Astrocyte (in vitro differentiated cells and primary cell): ENCODE measurements at regions not wholly inside any gene's neighbourhood (a gene's known extent, or its start where the extent isn't known, plus 50 kb on each side); places are given as distances from the start of the nearest gene placed in this dataset.

Experiments
- DNase-seq: peaks from one replicate; pipeline ENCODE4 v3.0.0-alpha.2; 2010; ENCODE audit warnings: low read depth
- FAIRE-seq: peaks from 2 replicates; lab custom pipeline; 2011; peaks lifted over from hg19 to GRCh38; lab: Jason Lieb, UNC
- H2AFZ ChIP-seq: 2 replicates; pipeline ENCODE4 v1.6.0; 2012; ENCODE audit warnings: low read depth, low read length, inconsistent platforms
- H3K27ac ChIP-seq: 2 replicates; pipeline ENCODE4 v1.5.1; 2011; ENCODE audit warnings: low read depth, low read length, inconsistent platforms
- H3K27me3 ChIP-seq: 2 replicates; pipeline ENCODE4 v1.6.0; 2011; ENCODE audit warnings: low read length, inconsistent platforms; ENCODE audit not compliant: insufficient read depth
- H3K36me3 ChIP-seq: 2 replicates; pipeline ENCODE4 v1.5.1; 2011; ENCODE audit warnings: low read length, inconsistent platforms; ENCODE audit not compliant: insufficient read depth
- H3K4me1 ChIP-seq: 2 replicates; pipeline ENCODE4 v1.5.1; 2011; ENCODE audit warnings: low read length, inconsistent platforms; ENCODE audit not compliant: insufficient read depth
- H3K4me2 ChIP-seq: 2 replicates; pipeline ENCODE4 v1.6.0; 2012; ENCODE audit warnings: low read length, inconsistent platforms
- H3K4me3 ChIP-seq: 2 replicates; pipeline ENCODE4 v1.5.1; 2011; ENCODE audit warnings: low read depth, mild to moderate bottlenecking, low read length, inconsistent platforms; ENCODE audit not compliant: insufficient read depth
- H3K79me2 ChIP-seq: 2 replicates; pipeline ENCODE4 v1.6.0; 2012; ENCODE audit warnings: mild to moderate bottlenecking, low read length, inconsistent platforms; ENCODE audit not compliant: insufficient read depth
- H3K9ac ChIP-seq: 2 replicates; pipeline ENCODE4 v1.6.0; 2012; ENCODE audit warnings: mild to moderate bottlenecking, low read length, inconsistent platforms
- H3K9me3 ChIP-seq: 2 replicates; pipeline ENCODE4 v1.5.1; 2012; ENCODE audit warnings: low read depth, mild to moderate bottlenecking, low read length, inconsistent platforms; ENCODE audit not compliant: insufficient read depth
- H4K20me1 ChIP-seq: 2 replicates; pipeline ENCODE4 v1.6.0; 2012; ENCODE audit warnings: low read length, inconsistent platforms; ENCODE audit not compliant: insufficient read depth
- H3K27ac Mint-ChIP-seq: one replicate; pipeline ENCODE4 v1.8.0; 2021; ENCODE audit warnings: mild to moderate bottlenecking, mixed read lengths; ENCODE audit not compliant: unreplicated experiment
- H3K27me3 Mint-ChIP-seq: one replicate; pipeline ENCODE4 v1.8.0; 2021; ENCODE audit warnings: low read depth, mixed read lengths; ENCODE audit not compliant: unreplicated experiment
- H3K36me3 Mint-ChIP-seq: one replicate; pipeline ENCODE4 v1.8.0; 2021; ENCODE audit warnings: low read depth, mixed read lengths; ENCODE audit not compliant: unreplicated experiment
- H3K4me1 Mint-ChIP-seq: one replicate; pipeline ENCODE4 v1.8.0; 2021; ENCODE audit warnings: low read depth, mixed read lengths; ENCODE audit not compliant: unreplicated experiment
- H3K4me3 Mint-ChIP-seq: one replicate; pipeline ENCODE4 v1.8.0; 2021; ENCODE audit warnings: mild to moderate bottlenecking, moderate library complexity, mixed read lengths; ENCODE audit not compliant: unreplicated experiment
- H3K9me3 Mint-ChIP-seq: one replicate; pipeline ENCODE4 v1.8.0; 2021; ENCODE audit warnings: mild to moderate bottlenecking, mixed read lengths; ENCODE audit not compliant: unreplicated experiment
- EZH2 ChIP-seq: IDR thresholded peaks from 2 replicates; pipeline ENCODE4 v1.6.1; 2012; ENCODE audit warnings: mild to moderate bottlenecking, low read length, inconsistent platforms; ENCODE audit not compliant: insufficient read depth
- TF ChIP-seq, protein P1 (sequence below): IDR thresholded peaks from 2 replicates; pipeline ENCODE4 v1.5.1; 2011; ENCODE audit warnings: low read depth, mild to moderate bottlenecking, inconsistent platforms, low read length, moderate library complexity; ENCODE audit not compliant: insufficient read depth

DNA sequence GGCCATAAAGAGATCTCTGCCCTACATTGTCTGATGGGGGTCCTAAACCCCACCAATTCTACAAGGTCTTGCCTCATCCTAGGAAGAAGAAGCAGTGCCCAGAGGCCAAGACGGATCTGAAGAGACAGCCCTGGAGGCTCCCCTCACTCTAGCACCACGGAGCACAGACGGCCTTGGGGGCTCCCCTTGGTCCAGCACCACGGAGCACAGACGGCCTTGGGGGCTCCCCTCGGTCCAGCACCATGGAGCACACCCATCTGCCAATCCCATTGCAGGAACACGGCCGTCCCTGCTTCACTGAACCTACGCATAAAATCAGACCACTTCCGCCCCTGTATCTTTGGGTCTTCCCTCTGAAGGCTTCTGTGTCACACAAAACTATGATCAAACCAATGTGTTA is 215.1 kb upstream of the SALL3 start:
- no peaks in the 10 kb centered on the region for H3K27me3 ChIP-seq
- H4K20me1 ChIP-seq, result no peaks in the 10 kb centered on the region
- no peak overlapping the region for H3K4me2 ChIP-seq
- no peaks in the 10 kb centered on the region for H3K36me3 ChIP-seq
- no peak for DNase-seq
- FAIRE-seq, result no peak
- Mint-ChIP-seq H3K9me3 (peaks cover 5% of the 10 kb centered on the region), H3K27ac (no peak overlapping the region), H3K4me3 (no peak overlapping the region), H3K4me1 (no peaks in the 10 kb centered on the region), H3K36me3 (no peaks in the 10 kb centered on the region), H3K27me3 (no peaks in the 10 kb centered on the region)
- TF ChIP-seq, protein P1, sequence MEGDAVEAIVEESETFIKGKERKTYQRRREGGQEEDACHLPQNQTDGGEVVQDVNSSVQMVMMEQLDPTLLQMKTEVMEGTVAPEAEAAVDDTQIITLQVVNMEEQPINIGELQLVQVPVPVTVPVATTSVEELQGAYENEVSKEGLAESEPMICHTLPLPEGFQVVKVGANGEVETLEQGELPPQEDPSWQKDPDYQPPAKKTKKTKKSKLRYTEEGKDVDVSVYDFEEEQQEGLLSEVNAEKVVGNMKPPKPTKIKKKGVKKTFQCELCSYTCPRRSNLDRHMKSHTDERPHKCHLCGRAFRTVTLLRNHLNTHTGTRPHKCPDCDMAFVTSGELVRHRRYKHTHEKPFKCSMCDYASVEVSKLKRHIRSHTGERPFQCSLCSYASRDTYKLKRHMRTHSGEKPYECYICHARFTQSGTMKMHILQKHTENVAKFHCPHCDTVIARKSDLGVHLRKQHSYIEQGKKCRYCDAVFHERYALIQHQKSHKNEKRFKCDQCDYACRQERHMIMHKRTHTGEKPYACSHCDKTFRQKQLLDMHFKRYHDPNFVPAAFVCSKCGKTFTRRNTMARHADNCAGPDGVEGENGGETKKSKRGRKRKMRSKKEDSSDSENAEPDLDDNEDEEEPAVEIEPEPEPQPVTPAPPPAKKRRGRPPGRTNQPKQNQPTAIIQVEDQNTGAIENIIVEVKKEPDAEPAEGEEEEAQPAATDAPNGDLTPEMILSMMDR, result no peak
- no peak for TF ChIP-seq EZH2
- no peaks in the 10 kb centered on the region for H3K4me1 ChIP-seq
- H2AFZ ChIP-seq, result no peak overlapping the region
- no peak overlapping the region for H3K9ac ChIP-seq
- H3K79me2 ChIP-seq, result no peaks in the 10 kb centered on the region
- H3K27ac ChIP-seq, result no peak overlapping the region
- H3K9me3 ChIP-seq, result no peaks in the 10 kb centered on the region
- no peak overlapping the region for H3K4me3 ChIP-seq

DNA sequence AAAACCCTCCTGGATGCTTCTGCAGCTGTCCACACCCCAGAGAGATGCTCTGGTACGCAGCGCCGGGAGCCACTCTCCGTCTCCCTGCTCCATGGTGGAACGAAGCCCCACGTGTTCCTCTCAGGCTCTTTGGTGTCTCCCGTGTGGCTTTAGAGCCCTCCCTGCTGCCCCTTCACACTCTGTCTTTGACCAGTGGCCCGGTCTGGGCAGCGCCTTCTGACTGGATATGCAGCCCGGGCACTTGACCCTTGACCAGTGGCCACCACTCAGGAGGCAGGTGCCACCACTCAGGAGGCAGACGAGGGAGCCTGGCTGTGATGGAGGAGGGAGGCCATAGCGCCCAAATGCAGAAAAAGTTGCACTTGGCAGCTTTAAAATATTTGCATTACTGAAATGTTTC is 214.5 kb upstream of the SALL3 start:
- no peak for FAIRE-seq
- no peak overlapping the region for H3K27ac Mint-ChIP-seq

GRCh38 chr18:78765637-78766281 is 213.9 kb upstream of the SALL3 start:
- no peak for DNase-seq
- H2AFZ ChIP-seq, result no peak overlapping the region
- H3K4me2 ChIP-seq, result no peak overlapping the region
- H3K27me3 ChIP-seq, result no peaks in the 10 kb centered on the region
- H3K79me2 ChIP-seq, result no peaks in the 10 kb centered on the region
- H4K20me1 ChIP-seq, result no peaks in the 10 kb centered on the region
- H3K27ac Mint-ChIP-seq, result no peak overlapping the region
- no peaks in the 10 kb centered on the region for H3K36me3 ChIP-seq
- FAIRE-seq, result no peak
- H3K9ac ChIP-seq, result no peak overlapping the region
- H3K4me1 Mint-ChIP-seq, result no peaks in the 10 kb centered on the region
- H3K9me3 ChIP-seq, result no peaks in the 10 kb centered on the region
- no peak overlapping the region for H3K27ac ChIP-seq
- TF ChIP-seq, protein P1, result no peak
- no peak for TF ChIP-seq EZH2
- no peaks in the 10 kb centered on the region for H3K4me1 ChIP-seq
- no peak overlapping the region for H3K4me3 Mint-ChIP-seq
- no peaks in the 10 kb centered on the region for H3K27me3 Mint-ChIP-seq
- peaks cover 11% of the 10 kb centered on the region for H3K9me3 Mint-ChIP-seq
- no peaks in the 10 kb centered on the region for H3K36me3 Mint-ChIP-seq
- no peak overlapping the region for H3K4me3 ChIP-seq

More for the DNA sequence above, 214.5 kb upstream of the SALL3 start:
- Mint-ChIP-seq H3K36me3 (no peaks in the 10 kb centered on the region), H3K4me1 (no peaks in the 10 kb centered on the region), H3K4me3 (no peak overlapping the region), H3K27me3 (no peaks in the 10 kb centered on the region), H3K9me3 (peaks cover 10% of the 10 kb centered on the region)
- H3K36me3 ChIP-seq, result no peaks in the 10 kb centered on the region
- H3K27me3 ChIP-seq, result no peaks in the 10 kb centered on the region
- no peaks in the 10 kb centered on the region for H3K4me1 ChIP-seq
- TF ChIP-seq, protein P1, result no peak
- TF ChIP-seq EZH2, result no peak
- H3K4me3 ChIP-seq, result no peak overlapping the region
- H3K9me3 ChIP-seq, result no peaks in the 10 kb centered on the region
- no peaks in the 10 kb centered on the region for H4K20me1 ChIP-seq
- no peak for DNase-seq
- no peaks in the 10 kb centered on the region for H3K79me2 ChIP-seq
- no peak overlapping the region for H2AFZ ChIP-seq
- H3K4me2 ChIP-seq, result no peak overlapping the region
- H3K9ac ChIP-seq, result no peak overlapping the region
- no peak overlapping the region for H3K27ac ChIP-seq
